Hematopoietic multipotent progenitor cell treated with erythropoietin and hydrocortisone succinate and interleukin-3 and kit ligand, for 15 days (in vitro differentiated cells): ENCODE measurements at regions not wholly inside any gene's neighbourhood (a gene's known extent, or its start where the extent isn't known, plus 50 kb on each side); places are given as distances from the start of the nearest gene placed in this dataset.
"Not testable (repeated sequence)": the region's sequence is repeated elsewhere in the genome, so short reads cannot be mapped to it uniquely, and the experiment has no call there.

ENCODE experiments used
- DNase-seq: peaks from one replicate; pipeline ENCODE4 v3.0.0-alpha.2; 2015; ENCODE audit warnings: low spot score

DNA sequence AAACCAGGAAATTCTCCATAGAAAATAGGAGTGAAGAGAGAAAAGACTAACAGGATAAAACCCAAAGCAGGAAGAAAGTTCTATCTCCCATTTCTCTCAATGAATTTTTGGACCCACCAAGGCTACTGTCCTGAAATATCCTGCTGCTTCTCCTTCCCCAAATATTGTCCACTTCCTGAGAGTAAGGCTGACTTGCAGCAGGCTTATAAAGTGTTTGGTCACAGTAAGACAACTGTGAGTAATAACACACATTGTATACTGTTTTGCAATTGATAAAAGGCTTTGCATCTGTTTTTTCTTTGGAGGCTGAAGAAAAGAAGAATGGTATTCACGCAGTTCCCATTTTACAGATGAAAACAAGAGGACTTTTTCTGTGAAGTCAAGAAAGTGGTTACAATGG is 52.8 kb downstream of the FOXD4L6 start:
- not testable (repeated sequence) for DNase-seq

DNA sequence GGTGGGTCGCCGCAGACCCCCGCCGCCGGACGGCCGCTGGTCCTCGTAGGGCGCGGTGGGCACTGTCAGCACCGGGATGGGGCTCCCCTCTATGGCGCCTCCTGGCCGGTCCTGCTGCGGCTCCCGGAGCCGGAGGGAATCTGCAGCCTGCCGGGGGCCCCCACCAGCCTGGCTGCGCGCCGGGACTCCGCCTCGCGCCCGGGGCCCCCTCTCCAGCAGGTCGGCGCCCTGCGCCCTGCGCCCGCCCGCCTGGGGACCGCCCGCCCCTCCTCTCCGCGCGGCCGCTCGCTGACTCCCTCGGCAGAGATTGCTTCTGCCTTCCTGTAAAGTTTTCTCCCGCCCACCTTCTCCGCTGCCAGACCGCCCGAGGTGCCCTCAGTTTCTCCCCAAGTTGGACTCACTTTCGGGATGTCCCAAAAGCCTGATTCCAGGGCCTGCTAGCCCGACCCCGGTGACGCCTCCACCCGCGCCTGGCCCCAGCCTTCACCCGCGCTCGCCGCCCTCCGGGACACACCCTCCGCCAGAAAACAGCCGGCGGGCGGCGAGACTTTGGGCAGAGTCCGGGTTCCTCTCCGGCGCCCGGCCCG is 54.0 kb downstream of the FOXD4L6 start:
- not testable (repeated sequence) for DNase-seq

DNA sequence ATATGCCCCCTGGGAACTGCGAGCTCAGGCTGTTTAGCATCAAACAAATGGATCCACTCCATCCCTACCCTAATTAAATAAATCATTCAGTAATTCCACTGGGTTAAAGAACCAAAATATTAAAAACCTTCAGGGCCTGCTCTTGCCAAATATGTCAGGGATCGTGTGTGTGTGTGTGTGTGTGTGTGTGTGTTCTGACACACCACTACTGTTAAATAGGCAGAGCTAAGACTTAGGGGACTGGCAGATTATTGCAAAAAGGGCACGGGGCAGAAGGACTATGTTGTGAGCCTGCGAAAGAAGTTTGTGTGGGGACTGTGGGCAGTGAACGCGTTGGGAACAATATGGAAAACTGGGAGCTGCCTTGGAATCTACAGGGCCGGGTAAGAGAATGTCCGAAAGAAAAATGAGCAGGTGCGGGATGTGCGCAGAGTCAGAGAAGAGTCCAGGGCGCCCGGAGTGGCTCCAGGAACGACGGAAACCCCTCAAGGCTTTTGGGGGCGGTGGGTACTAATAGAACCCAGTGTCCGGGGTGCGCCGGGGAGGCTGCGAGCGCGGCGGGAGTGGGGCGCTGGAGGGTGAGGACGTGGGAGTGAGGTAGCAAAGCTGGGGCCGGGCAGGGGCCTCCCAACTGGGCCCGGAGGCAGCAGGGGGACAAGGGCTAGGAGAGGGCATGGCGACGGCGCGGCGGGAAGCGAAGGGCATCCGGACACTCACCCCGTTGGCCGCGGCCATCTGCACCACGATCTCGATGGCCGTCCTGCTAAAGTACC is 54.8 kb downstream of the FOXD4L6 start:
- not testable (repeated sequence) for DNase-seq

DNA sequence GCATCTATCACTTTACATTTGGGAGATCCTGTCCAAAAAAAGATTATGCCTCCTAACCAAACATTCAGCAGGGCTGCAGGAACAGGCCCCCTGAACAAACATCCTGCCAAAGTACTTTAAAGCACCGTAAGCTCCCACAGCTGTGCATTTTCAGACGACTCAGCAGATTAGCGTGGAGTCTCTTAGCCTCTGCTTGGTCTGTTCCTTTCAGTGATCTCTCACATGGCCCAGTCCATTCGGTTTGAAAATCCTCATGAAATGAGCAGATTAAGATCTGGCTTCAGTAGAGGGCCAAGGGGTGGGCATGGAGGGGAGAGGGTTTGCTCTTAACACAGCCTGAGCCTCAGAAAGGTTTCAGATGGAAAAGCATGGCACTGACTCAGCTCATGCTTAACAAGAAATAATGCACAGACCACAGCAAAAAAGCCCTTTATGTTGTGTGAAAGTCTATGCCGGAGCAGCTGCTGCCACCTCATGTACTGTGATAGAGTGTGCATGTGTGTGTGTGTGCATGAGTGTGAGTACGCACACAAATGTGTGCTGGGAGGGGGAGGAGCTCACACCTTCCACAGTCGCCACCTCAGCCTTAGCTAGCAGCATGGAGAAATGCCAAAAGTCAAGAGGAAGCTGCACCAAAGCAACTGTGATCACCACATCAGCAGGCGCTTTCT is 64.2 kb downstream of the FOXD4L6 start:
- not testable (repeated sequence) for DNase-seq

DNA sequence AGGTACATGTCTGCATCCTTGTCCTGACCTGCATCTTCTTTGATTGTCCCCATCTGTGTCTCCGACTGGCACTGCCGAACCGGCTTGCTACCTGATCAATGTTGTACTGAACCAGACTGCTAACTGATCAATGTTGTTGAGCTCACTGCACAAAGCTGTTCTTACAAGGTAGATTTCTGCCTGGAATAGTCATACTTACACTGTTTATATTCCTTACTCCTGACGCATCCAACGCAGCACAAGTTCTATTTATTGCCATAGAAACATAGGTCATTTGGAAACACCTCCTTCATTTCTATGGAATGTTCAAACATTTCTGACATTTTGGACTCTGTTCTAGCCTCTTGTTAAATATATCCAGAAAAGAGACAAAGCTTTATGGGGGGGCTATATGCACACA is 65.2 kb downstream of the FOXD4L6 start:
- DNase-seq, result not testable (repeated sequence)

DNA sequence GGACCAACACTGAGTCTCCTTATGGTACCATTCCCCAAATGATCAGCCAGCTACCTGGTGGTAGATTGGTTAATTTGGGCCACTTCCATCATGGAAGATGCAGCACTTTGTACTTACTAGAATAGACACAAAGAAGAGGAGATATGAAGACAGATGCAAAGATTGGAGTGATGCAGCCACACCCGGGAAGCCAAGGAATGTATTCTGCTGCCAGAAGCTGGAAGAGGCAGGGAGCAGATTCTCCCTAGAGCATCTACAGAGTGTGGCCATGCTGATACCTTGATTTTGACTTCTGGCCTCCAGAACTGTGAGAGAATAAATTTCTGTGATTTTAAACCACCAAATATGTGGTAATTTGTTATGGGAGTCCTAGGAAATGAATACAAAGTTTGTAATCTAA is 68.9 kb downstream of the FOXD4L6 start:
- not testable (repeated sequence) for DNase-seq

DNA sequence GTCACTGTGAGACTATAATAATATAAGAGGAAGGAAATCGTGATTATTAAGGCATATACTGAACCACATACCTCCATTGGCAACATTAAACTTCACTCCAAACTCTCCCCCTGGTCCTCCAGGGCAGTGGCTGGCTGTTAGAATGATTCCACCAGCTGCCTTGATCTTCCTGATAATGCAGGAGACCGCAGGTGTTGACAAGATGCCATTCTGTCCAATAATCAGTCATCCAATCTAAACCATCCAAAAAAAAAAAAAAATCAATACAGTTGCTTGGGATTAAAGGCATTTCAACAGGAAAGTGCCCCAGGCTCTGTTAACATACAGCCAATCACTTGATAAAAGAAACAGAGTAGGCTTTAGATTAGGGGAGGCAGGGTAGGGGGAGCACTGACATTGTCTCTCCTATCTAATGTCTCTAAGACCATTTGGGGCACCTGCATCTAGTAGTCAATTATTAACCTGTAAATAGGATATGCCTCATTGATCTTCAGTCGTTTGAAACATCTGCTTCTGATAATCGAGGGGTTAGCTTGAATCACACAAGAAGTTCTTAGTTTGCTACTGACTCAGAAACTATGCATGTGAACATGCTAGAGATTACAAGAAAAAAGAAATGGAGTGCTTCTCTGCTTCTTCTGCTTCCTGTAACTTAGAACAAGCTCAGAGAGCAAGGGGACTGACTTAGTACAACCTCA is 74.7 kb downstream of the FOXD4L6 start:
- DNase-seq, result not testable (repeated sequence)

DNA sequence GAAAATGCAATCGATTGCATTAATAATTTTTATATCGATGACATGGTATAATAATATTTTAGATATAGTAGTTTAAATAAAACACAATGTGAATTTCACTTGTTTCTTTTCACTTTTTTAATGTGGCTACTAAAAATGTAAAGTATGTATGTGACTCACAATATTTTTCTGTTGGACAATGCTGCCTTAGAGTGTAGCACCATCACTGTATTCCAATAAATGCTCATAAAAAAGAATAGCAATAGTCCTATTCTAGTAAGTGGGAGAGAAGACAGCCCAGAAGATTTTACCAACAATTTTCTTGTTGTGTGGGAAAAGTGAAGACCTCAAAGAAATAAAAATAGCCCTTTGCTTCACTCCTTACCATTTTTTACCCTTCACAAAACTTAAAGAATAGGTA is 79.8 kb downstream of the FOXD4L6 start:
- not testable (repeated sequence) for DNase-seq

DNA sequence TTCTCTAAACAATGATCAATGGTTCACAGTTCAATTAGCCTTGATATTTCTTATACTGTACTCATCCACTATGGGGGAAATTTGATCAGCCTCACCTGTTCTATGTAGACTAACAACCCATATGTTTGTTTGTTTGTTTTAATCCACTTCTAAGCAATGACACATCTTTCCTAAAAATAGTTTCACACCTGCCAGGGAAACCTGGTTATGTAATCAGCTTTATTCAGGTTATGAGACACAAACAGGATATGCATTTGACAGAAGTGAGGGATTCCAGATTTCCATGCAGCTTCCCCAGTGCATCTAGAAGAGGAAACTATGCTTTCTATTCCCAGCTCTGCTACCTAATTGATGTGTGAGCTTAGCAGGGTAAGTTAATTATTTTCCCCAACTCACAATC is 80.7 kb downstream of the FOXD4L6 start:
- DNase-seq, result not testable (repeated sequence)

DNA sequence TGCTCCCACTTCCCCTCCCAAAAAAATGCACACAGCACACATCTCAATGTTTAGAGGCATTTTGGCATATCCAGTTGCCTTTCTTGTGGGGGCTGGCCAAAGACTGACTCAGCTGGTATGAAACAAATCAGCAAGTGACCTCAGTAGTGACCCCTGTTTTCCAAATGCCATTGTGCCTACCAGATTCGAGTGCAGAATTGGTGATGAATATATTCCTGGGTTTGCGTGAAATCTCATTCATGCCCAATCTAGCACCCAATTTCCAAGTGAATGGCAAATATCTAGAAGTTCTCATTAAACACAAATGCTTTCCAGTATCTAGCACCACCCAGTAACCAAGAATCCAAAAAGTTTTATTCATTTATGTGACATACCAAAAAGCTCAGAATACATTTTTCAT is 83.6 kb downstream of the FOXD4L6 start:
- DNase-seq, result not testable (repeated sequence)

DNA sequence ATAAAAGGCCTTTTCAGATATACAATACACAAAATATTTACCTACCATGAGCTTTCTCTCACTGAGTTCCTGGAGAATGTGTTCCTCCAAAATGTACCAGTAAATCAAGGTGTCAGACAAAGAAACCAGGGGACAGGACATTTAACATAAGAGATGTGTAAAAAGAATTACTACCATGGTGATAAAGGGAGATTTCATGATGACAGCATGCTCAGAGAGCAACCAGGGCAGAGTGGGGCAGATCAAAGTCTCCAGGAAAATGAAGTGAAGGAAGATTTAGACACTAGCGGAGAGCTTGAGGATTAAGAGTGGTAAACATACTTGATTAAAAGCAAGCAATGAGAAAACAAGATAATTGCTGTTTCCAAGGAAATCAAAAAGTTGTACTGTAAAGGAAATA is 85.0 kb downstream of the FOXD4L6 start:
- not testable (repeated sequence) for DNase-seq

DNA sequence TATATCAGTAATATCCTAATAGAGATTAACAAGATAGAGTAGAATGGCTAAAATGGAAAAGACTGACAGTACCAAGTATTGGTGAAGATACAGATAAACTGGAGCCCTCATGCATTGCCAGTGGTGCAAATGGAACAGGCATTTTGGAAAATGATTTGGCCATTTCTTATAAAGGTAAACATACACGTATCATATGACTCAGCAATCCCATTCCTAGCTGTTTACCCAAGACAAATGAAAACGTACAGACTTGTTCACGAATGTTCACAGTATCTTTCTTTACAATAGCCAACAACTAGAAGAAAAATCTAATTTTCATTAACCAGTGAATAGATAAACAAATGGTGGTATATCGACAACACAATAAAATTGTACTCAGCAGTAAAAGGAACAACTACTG is 86.4 kb downstream of the FOXD4L6 start:
- not testable (repeated sequence) for DNase-seq

DNA sequence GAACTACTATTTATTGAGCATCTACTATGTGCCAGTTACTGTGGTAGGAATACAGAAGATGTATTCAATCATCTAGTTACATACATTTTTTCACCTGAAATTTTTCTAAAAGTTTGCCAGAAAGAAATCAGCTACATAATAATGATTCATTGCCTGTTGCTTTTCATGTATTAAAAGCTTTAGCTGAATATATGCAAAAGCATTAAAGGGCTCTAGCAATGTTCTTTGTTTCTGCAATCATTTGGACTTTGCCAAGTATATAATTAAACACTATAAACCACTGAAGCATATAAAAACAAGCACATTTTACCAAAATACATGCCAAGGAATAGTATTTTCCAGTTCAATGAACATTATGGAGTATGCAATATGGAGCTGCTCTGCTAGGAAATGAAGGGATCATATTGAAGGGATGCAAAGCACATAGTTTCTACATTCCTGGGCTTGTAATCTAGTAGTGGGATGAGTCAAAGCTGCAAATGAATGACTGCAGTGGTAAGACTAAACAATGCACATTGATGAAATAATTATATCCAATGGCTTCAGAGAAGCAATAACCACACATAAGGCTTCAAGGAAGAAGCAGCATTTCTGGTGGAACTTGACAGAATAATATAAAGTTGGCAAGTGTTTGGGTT is 87.7 kb downstream of the FOXD4L6 start:
- DNase-seq, result not testable (repeated sequence)

DNA sequence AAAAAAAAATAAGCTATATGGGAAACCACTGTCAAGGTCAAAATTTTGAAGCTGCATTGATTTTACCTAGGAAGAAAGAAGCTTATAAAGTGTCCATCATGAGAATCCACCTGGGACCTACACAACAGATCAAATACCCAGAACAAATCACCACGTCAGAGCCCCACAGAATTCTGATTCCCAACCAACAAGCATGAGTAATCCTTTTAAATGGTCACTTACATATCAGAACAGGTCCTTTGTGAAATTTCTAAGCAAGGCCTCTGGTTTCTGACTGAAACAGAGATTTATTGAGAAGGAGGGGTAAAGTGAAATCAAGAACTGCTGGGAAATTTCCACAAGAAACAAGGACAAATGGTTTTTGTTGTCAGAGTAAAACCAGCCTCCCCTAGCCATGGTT is 93.2 kb downstream of the FOXD4L6 start:
- not testable (repeated sequence) for DNase-seq

DNA sequence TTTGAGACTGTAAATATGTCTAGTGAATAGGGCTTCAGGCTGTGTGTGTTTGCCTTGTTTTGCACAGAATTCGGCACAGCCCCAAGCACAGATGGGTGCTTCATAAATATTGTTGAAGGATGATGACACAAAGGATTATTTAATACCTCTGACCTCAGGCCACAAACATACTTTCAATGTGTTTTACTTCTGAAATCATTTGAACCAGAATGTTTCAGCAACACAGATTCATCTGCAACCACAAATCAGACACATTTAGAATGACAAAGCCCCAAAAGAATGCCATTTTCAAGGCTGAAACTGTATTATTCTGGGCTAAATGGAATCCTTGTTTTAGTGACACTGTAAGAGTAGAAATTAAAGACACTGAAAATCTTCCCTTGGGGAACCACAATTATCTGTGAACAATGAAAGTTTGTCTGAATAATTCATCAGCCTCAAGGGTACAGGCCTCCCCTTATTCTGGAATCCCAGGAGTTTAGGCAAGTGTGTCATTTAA is 93.7 kb downstream of the FOXD4L6 start:
- not testable (repeated sequence) for DNase-seq

DNA sequence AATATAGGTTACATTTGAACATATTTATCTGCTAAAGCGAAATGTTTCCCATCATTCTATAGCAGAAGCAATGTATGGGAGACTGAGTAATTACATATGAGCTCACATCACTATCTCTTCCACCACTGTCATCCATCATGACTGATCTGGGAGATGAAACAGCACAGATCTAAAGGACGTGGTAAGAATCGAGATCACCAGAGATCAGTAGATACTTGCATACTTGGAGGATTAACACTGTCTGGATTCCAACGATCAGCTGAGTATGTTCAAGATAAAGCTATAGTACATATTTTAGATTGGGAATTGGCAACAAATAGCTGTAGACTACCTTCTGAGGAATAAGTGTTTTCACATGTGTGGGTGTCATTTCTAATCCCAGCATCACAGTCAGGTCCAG is 94.6 kb downstream of the FOXD4L6 start:
- not testable (repeated sequence) for DNase-seq

DNA sequence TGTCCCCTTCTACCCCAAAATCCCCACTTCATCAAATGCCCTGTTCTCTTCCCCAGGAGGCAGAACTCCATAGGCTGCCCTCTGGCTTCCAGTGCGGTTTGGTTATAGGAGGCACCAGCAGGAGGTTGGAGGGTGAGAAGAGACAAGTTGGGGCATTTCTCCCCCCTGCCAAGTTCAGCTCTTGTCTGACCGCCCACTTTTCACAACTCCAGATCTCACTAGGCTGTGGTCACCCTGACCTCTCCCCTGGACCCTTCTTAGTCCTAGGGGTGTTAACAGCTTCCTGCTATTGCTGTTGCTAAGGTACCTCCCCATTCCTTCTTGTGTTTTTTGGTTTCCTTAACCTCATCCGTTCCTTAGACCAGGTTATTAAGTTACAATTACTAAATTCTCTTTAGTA is 95.1 kb downstream of the FOXD4L6 start:
- DNase-seq, result not testable (repeated sequence)

DNA sequence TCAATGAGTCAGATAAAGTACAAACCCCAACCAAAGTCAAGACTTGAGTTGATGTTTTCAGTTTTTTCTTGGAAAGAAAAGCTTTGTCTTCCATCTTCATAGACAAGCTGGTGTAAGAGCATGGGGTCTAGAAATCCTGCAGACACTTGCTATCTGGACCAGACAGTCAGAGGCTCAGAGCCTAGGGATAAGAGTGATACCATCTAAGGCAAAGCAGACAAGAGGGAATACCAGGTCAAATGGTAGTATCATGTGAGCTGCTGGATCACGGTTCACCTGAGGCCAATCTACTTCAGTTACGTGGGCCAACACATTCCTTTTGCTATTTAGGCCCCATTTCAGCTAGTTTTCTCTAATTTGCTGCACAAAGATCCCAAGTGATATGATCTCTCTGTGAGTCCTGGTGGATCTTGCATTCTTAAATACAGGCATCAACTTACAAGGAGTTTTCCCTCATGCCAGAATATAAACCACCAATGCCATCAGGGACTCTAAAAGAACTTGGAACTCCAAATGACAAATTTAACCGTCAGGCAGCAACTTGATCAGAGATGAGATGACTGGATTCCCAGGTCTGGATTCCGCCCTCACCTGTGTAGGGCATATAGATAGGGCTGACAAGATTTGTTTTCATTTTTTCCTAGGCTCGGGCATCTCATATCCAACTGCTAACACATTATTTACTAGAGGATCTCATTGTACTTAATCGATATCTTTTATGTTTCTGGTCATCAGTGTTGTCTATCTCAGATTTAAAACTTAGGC is 101.4 kb downstream of the FOXD4L6 start:
- not testable (repeated sequence) for DNase-seq

DNA sequence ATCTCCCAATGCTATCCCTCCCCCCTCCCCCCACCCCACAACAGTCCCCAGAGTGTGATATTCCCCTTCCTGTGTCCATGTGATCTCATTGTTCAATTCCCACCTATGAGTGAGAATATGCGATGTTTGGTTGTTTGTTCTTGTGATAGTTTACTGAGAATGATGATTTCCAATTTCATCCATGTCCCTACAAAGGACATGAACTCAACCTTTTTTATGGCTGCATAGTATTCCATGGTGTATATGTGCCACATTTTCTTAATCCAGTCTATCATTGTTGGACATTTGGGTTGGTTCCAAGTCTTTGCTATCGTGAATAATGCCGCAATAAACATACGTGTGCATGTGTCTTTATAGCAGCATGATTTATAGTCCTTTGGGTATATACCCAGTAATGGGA is 106.1 kb downstream of the FOXD4L6 start:
- not testable (repeated sequence) for DNase-seq

DNA sequence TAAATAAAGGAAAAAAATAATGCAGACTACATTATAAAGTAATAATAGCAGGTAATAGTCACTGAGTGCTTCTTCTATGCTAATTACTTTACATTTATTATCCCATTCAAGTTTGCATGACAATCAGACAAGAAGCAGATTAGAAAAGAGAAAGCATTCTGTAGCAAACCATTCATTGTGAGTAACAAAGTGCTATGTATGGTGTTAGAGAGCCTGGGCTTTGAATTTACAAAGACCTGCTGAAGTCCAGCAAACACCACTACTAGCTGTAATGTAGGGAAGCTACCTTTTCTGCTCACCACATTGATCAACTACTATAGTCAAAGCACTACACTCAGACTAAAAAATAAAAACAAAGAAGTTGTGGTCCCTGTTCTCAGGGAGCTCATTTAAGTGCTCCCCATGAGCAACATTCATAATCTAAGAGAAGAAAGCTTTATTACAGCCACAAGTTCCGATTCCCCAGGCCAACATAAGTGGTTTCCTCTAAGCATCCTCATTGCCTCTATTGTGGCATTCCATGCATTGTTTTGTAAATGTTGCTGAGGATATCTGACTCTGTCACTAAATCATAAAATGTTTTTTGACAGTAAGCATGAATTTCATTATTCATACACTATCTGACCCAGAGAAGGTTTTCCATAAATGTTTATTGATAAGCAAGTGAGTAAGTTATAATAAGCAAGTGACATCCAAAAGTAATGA is 108.5 kb downstream of the FOXD4L6 start:
- DNase-seq, result not testable (repeated sequence)
